Activated naive CD4-positive, alpha-beta T cell treated with anti-CD3 and anti-CD28 coated beads, Interleukin-2, amount 50 U/mL, for 16 hours (primary cell): ENCODE measurements at regions not wholly inside any gene's neighbourhood (a gene's known extent, or its start where the extent isn't known, plus 50 kb on each side); places are given as distances from the start of the nearest gene placed in this dataset.

Source experiments
- DNase-seq: peaks from one replicate; pipeline ENCODE4 v3.0.0-alpha.2; 2020

- no peak for DNase-seq
These were observed 167.4 kb downstream of the PTPN20 start for GRCh38 chr10:47078393-47079203.

- DNase-seq = no peak
These were observed 168.0 kb downstream of the PTPN20 start for GRCh38 chr10:47079204-47079580.

- no peak for DNase-seq
These were observed 170.0 kb downstream of the PTPN20 start for GRCh38 chr10:47081264-47081663.

GRCh38 chr10:47082055-47082784, 171.0 kb downstream of the PTPN20 start:
- no peak for DNase-seq

- DNase-seq = no peak
These were observed 176.4 kb downstream of the PTPN20 start for GRCh38 chr10:47087667-47088066.

- DNase-seq = no peak
These were observed 177.6 kb downstream of the PTPN20 start for GRCh38 chr10:47088656-47089354.

GRCh38 chr10:47090042-47090441, 178.8 kb downstream of the PTPN20 start:
- DNase-seq = no peak

- no peak for DNase-seq
These were observed 179.7 kb downstream of the PTPN20 start for GRCh38 chr10:47090903-47091302.

- no peak for DNase-seq
These were observed 180.2 kb downstream of the PTPN20 start for GRCh38 chr10:47091421-47091820.

- no peak for DNase-seq
These were observed 181.1 kb downstream of the PTPN20 start for GRCh38 chr10:47092376-47092775.

- no peak for DNase-seq
These were observed 181.6 kb downstream of the PTPN20 start for GRCh38 chr10:47092831-47093230.

GRCh38 chr10:47094126-47094525, 182.9 kb downstream of the PTPN20 start:
- no peak for DNase-seq

- DNase-seq = no peak
These were observed 183.4 kb downstream of the PTPN20 start for GRCh38 chr10:47094636-47095035.

GRCh38 chr10:47095211-47095610, 184.0 kb downstream of the PTPN20 start:
- DNase-seq = no peak

GRCh38 chr10:47095848-47096612, 184.8 kb downstream of the PTPN20 start:
- DNase-seq = no peak

GRCh38 chr10:47098238-47098637, 187.0 kb downstream of the PTPN20 start:
- DNase-seq = no peak

- DNase-seq = no peak
These were observed 187.7 kb downstream of the PTPN20 start for GRCh38 chr10:47098964-47099363.

GRCh38 chr10:47099474-47099873, 188.2 kb downstream of the PTPN20 start:
- DNase-seq = no peak

- DNase-seq = no peak
These were observed 190.0 kb downstream of the PTPN20 start for GRCh38 chr10:47101196-47101595.

- DNase-seq = no peak
These were observed 190.6 kb downstream of the PTPN20 start for GRCh38 chr10:47101807-47102206.

GRCh38 chr10:47104151-47104605, 192.9 kb downstream of the PTPN20 start:
- DNase-seq = no peak

GRCh38 chr10:47104786-47105385, 193.7 kb downstream of the PTPN20 start:
- no peak for DNase-seq
